HepG2 (cell line): ENCODE measurements at regions not wholly inside any gene's neighbourhood (a gene's known extent, or its start where the extent isn't known, plus 50 kb on each side); places are given as distances from the start of the nearest gene placed in this dataset.

Source experiments
- ATAC-seq: fragments of 200-7000 bp; cut with Tn5 transposase; 3 replicates; pipeline ENCODE4 v1.9.1; 2020; ENCODE audit warnings: mild to moderate bottlenecking, moderate library complexity
- BruUV-seq: library from RNA; stranded (reverse); fragments of 400-500 nt; replicated peaks from 2 replicates; lab custom pipeline; 2021; lab: Mats Ljungman, UMichigan
- CTCF ChIA-PET: fragments of 300-600 bp; formaldehyde crosslinking; extraction: SDS; loops from one replicate; lab custom pipeline; 2021; ENCODE audit warnings: low total read pairs, inconsistent platforms, low intra/inter-chr PET ratio; lab: Yijun Ruan, JAX
- POLR2A ChIA-PET: fragments of 350-600 bp; sonication (Branson Sonifier 250); formaldehyde crosslinking; loops from one replicate; lab custom pipeline; 2020; ENCODE audit warnings: antibody characterized with exemption, inconsistent platforms; lab: Yijun Ruan, JAX
- DNase-seq: peaks from one replicate; pipeline ENCODE4 v3.0.0-alpha.2; 2015; ENCODE audit warnings: low spot score
- FAIRE-seq: peaks from 3 replicates; lab custom pipeline; 2011; peaks lifted over from hg19 to GRCh38; lab: Jason Lieb, UNC
- H2AFZ ChIP-seq: one replicate; pipeline ENCODE4 v1.6.1; 2011; ENCODE audit warnings: low read length, inconsistent platforms
- H3K27ac ChIP-seq: fragments of 300-600 bp; 3 replicates; pipeline ENCODE4 v1.8.0; 2011; ENCODE audit warnings: mixed run types, mild to moderate bottlenecking, mixed read lengths, low read length, inconsistent platforms; ENCODE audit not compliant: insufficient read depth; ENCODE audit errors: extremely low read length
- H3K27me3 ChIP-seq, 2 experiments: fragments of 200-600 bp in 1 of 2; 2 replicates in 1 of 2; 3 replicates in 1 of 2; pipeline versions ENCODE4 v1.6.0 to v1.8.0; 2011; ENCODE audit warnings: low read length in 2 of 2, mild to moderate bottlenecking in 2 of 2, moderate library complexity in 2 of 2, inconsistent platforms in 1 of 2; ENCODE audit not compliant: insufficient read depth in 2 of 2, control insufficient read depth in 1 of 2
- H3K36me3 ChIP-seq, 2 experiments: fragments of 200-600 bp in 1 of 2; replicated peaks in 1 of 2; 2 replicates in 1 of 2; 3 replicates in 1 of 2; pipeline versions ENCODE4 v1.5.1 to v1.8.0; 2011; ENCODE audit warnings: low read length in 2 of 2, inconsistent platforms in 1 of 2; ENCODE audit not compliant: insufficient read depth in 2 of 2, control insufficient read depth in 1 of 2
- H3K4me1 ChIP-seq: 2 replicates; pipeline ENCODE4 v1.5.1; 2012; ENCODE audit warnings: low read length, inconsistent platforms; ENCODE audit not compliant: insufficient read depth
- H3K4me2 ChIP-seq: 2 replicates; pipeline ENCODE4 v1.6.0; 2011; ENCODE audit warnings: low read depth, low read length, inconsistent platforms
- H3K4me3 ChIP-seq, 3 experiments: fragments of 200-600 bp in 1 of 3; sonication (generic), shearing (Covaris generic) in 1 of 3; replicated peaks in 1 of 3; 2 replicates each; pipeline ENCODE4 v1.5.1; 2011 to 2016; ENCODE audit warnings: low read length in 3 of 3, inconsistent platforms in 2 of 3, low read depth in 2 of 3, mild to moderate bottlenecking in 2 of 3, control low read depth in 1 of 3, mixed read lengths in 1 of 3; ENCODE audit not compliant: insufficient read depth in 1 of 3
- H3K79me2 ChIP-seq: one replicate; pipeline ENCODE4 v1.6.1; 2011; ENCODE audit warnings: low read length, inconsistent platforms; ENCODE audit not compliant: insufficient read depth
- H3K9ac ChIP-seq: 2 replicates; pipeline ENCODE4 v1.6.0; 2011; ENCODE audit warnings: mild to moderate bottlenecking, low read depth, low read length, inconsistent platforms; ENCODE audit not compliant: insufficient read depth
- H3K9me3 ChIP-seq: 2 replicates; pipeline ENCODE4 v1.5.1; 2012; ENCODE audit warnings: mild to moderate bottlenecking, low read length
- H4K20me1 ChIP-seq: 2 replicates; pipeline ENCODE4 v1.6.0; 2011; ENCODE audit warnings: inconsistent platforms, mild to moderate bottlenecking, low read length, moderate library complexity; ENCODE audit not compliant: insufficient read depth
- FLYWCH1 ChIP-seq: sonication (generic); formaldehyde crosslinking; IDR thresholded peaks from 2 replicates; pipeline ENCODE4 v1.8.1; 2023; ENCODE audit warnings: mild to moderate bottlenecking, missing genetic modification reagents
- KAT7 ChIP-seq: IDR thresholded peaks from 2 replicates; pipeline ENCODE4 v1.6.1; 2018; ENCODE audit warnings: borderline replicate concordance, missing compliant biosample characterization
- NKX3-1 ChIP-seq: sonication (generic); formaldehyde crosslinking; IDR thresholded peaks from 2 replicates; pipeline ENCODE4 v1.5.0; 2020; ENCODE audit warnings: missing genetic modification reagents
- ZEB1 ChIP-seq: IDR thresholded peaks from 2 replicates; pipeline ENCODE4 v1.6.1; 2012; ENCODE audit warnings: mild to moderate bottlenecking, low read depth, inconsistent platforms; ENCODE audit not compliant: insufficient replicate concordance
- ZNF101 ChIP-seq: sonication (generic); formaldehyde crosslinking; IDR thresholded peaks from 2 replicates; pipeline ENCODE4 v1.4.0; 2020; ENCODE audit warnings: mild to moderate bottlenecking, low read depth, missing genetic modification reagents, borderline replicate concordance
- ZNF33A ChIP-seq: sonication (generic); formaldehyde crosslinking; IDR thresholded peaks from 2 replicates; pipeline ENCODE4 v1.5.1; 2020; ENCODE audit warnings: missing genetic modification reagents, mild to moderate bottlenecking, moderate library complexity, borderline replicate concordance
- ZNF451 ChIP-seq: sonication (generic); formaldehyde crosslinking; IDR thresholded peaks from 2 replicates; pipeline ENCODE4 v1.5.0; 2020; ENCODE audit warnings: mild to moderate bottlenecking, missing genetic modification reagents
- ZNF850 ChIP-seq: sonication (generic); formaldehyde crosslinking; conservative IDR thresholded peaks from 2 replicates; pipeline ENCODE4 v1.9.0; 2021; ENCODE audit warnings: mild to moderate bottlenecking, missing genetic modification reagents
- ZZZ3 ChIP-seq: sonication (generic); formaldehyde crosslinking; IDR thresholded peaks from 2 replicates; pipeline ENCODE4 v1.4.0; 2020; ENCODE audit warnings: missing genetic modification reagents, mild to moderate bottlenecking, borderline replicate concordance
- WGBS: methylation state at CpG from one replicate; pipeline ENCODE4 v1.1.6; 2017; ENCODE audit warnings: low lambda C conversion rate; 5-methylcytosine and 5-hydroxymethylcytosine counted together
- in situ Hi-C: cut with HindIII; loops from 2 replicates; pipeline ENCODE4 v1.10.0; 2017; ENCODE audit warnings: low pct_unique_long_range_greater_than_20kb; ENCODE audit not compliant: extremely low pct_ligation_motif_present
- intact Hi-C: fragments of 100-400 bp; cut with micrococcal nuclease; formaldehyde crosslinking; loops from one replicate; pipeline ENCODE4 v1.10.0; 2022; ENCODE audit not compliant: unreplicated experiment
- TF ChIP-seq, protein P1 (sequence below): sonication (generic); formaldehyde crosslinking; IDR thresholded peaks from 2 replicates; pipeline ENCODE4 v1.5.0; 2020; ENCODE audit warnings: missing genetic modification reagents
- TF ChIP-seq, protein P2 (sequence below): sonication (generic); formaldehyde crosslinking; IDR thresholded peaks from 2 replicates; pipeline ENCODE4 v1.8.1; 2023; ENCODE audit warnings: mild to moderate bottlenecking, inconsistent platforms, moderate library complexity, missing genetic modification reagents, borderline replicate concordance
- TF ChIP-seq, protein P3 (sequence below): sonication (generic); formaldehyde crosslinking; IDR thresholded peaks from 2 replicates; pipeline ENCODE4 v1.4.0; 2020; ENCODE audit warnings: mild to moderate bottlenecking, missing genetic modification reagents

DNA sequence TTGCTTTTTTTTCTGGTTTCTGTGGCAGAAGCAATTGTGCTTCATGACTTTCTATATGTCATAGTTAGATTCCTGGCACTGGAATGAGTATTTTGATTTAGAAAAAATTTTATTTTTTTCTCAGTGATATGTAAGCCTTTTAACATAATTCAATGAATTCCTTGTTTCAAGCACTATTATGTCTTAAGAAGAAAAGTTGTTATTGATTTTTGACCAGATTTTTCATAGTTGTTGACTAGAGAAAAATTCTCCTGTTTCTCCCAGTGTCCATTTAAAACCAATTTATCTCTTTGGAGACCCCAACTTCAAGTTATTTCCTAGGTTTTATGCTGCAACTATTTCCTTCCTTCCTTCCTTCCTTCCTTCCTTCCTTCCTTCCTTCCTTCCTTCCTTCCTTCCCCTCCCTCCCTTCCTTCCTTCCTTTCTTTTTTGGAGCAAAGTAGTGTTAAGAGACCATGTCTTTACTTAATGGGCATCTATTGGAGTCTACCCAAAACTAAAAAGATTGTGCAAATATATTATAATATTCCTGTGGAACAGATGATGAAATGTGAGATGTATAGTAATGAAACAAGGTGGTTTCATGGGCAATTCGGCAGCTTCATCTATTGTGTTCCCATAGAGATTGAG lies 346.9 kb downstream of the RNF144B start:
- H3K9me3 ChIP-seq, result 0 out of 2 replicates have a peak, but pooled peaks cover 4% of the 10 kb centered on the region
- WGBS, result 3% methylated on average over 1 of the region's 1 CpG
- no peaks in the 10 kb centered on the region for H4K20me1 ChIP-seq
- FAIRE-seq (no peak), ATAC-seq (no peak), DNase-seq (no peak)
- no TSS peak for BruUV-seq
- in situ Hi-C loops (no loop called here), intact Hi-C loops (no loop called here)
- H3K9ac ChIP-seq, result no peak overlapping the region
- CTCF ChIA-PET, result no interaction called here
- H3K27me3 ChIP-seq, result no peaks in the 10 kb centered on the region
- no peaks in the 10 kb centered on the region for H3K36me3 ChIP-seq
- H3K27ac ChIP-seq, result no peak overlapping the region
- no peak overlapping the region for H3K4me3 ChIP-seq
- no peaks in the 10 kb centered on the region for H3K79me2 ChIP-seq
- POLR2A ChIA-PET, result no interaction called here
- no peak overlapping the region for H3K4me2 ChIP-seq
- no peaks in the 10 kb centered on the region for H3K4me1 ChIP-seq
- H2AFZ ChIP-seq, result no peak overlapping the region
- TF ChIP-seq, protein P1, sequence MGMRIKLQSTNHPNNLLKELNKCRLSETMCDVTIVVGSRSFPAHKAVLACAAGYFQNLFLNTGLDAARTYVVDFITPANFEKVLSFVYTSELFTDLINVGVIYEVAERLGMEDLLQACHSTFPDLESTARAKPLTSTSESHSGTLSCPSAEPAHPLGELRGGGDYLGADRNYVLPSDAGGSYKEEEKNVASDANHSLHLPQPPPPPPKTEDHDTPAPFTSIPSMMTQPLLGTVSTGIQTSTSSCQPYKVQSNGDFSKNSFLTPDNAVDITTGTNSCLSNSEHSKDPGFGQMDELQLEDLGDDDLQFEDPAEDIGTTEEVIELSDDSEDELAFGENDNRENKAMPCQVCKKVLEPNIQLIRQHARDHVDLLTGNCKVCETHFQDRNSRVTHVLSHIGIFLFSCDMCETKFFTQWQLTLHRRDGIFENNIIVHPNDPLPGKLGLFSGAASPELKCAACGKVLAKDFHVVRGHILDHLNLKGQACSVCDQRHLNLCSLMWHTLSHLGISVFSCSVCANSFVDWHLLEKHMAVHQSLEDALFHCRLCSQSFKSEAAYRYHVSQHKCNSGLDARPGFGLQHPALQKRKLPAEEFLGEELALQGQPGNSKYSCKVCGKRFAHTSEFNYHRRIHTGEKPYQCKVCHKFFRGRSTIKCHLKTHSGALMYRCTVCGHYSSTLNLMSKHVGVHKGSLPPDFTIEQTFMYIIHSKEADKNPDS (CRISPR knock-in tag), result no peak
- no peak for TF ChIP-seq ZZZ3 (CRISPR knock-in tag)
- no peak for TF ChIP-seq ZNF850
- no peak for TF ChIP-seq KAT7 (CRISPR knock-in tag)
- no peak for TF ChIP-seq ZEB1
- no peak for TF ChIP-seq ZNF33A
- no peak for TF ChIP-seq ZNF451 (CRISPR knock-in tag)
- no peak for TF ChIP-seq ZNF101 (CRISPR knock-in tag)
- TF ChIP-seq FLYWCH1 (CRISPR knock-in tag), result no peak
- TF ChIP-seq NKX3-1 (CRISPR knock-in tag), result no peak
- TF ChIP-seq, protein P2, sequence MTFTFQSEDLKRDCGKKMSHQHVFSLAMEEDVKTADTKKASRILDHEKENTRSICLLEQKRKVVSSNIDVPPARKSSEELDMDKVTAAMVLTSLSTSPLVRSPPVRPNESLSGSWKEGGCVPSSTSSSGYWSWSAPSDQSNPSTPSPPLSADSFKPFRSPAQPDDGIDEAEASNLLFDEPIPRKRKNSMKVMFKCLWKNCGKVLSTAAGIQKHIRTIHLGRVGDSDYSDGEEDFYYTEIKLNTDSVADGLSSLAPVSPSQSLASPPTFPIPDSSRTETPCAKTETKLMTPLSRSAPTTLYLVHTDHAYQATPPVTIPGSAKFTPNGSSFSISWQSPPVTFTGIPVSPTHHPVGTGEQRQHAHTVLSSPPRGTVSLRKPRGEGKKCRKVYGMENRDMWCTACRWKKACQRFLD (CRISPR knock-in tag), result no peak
- TF ChIP-seq, protein P3, sequence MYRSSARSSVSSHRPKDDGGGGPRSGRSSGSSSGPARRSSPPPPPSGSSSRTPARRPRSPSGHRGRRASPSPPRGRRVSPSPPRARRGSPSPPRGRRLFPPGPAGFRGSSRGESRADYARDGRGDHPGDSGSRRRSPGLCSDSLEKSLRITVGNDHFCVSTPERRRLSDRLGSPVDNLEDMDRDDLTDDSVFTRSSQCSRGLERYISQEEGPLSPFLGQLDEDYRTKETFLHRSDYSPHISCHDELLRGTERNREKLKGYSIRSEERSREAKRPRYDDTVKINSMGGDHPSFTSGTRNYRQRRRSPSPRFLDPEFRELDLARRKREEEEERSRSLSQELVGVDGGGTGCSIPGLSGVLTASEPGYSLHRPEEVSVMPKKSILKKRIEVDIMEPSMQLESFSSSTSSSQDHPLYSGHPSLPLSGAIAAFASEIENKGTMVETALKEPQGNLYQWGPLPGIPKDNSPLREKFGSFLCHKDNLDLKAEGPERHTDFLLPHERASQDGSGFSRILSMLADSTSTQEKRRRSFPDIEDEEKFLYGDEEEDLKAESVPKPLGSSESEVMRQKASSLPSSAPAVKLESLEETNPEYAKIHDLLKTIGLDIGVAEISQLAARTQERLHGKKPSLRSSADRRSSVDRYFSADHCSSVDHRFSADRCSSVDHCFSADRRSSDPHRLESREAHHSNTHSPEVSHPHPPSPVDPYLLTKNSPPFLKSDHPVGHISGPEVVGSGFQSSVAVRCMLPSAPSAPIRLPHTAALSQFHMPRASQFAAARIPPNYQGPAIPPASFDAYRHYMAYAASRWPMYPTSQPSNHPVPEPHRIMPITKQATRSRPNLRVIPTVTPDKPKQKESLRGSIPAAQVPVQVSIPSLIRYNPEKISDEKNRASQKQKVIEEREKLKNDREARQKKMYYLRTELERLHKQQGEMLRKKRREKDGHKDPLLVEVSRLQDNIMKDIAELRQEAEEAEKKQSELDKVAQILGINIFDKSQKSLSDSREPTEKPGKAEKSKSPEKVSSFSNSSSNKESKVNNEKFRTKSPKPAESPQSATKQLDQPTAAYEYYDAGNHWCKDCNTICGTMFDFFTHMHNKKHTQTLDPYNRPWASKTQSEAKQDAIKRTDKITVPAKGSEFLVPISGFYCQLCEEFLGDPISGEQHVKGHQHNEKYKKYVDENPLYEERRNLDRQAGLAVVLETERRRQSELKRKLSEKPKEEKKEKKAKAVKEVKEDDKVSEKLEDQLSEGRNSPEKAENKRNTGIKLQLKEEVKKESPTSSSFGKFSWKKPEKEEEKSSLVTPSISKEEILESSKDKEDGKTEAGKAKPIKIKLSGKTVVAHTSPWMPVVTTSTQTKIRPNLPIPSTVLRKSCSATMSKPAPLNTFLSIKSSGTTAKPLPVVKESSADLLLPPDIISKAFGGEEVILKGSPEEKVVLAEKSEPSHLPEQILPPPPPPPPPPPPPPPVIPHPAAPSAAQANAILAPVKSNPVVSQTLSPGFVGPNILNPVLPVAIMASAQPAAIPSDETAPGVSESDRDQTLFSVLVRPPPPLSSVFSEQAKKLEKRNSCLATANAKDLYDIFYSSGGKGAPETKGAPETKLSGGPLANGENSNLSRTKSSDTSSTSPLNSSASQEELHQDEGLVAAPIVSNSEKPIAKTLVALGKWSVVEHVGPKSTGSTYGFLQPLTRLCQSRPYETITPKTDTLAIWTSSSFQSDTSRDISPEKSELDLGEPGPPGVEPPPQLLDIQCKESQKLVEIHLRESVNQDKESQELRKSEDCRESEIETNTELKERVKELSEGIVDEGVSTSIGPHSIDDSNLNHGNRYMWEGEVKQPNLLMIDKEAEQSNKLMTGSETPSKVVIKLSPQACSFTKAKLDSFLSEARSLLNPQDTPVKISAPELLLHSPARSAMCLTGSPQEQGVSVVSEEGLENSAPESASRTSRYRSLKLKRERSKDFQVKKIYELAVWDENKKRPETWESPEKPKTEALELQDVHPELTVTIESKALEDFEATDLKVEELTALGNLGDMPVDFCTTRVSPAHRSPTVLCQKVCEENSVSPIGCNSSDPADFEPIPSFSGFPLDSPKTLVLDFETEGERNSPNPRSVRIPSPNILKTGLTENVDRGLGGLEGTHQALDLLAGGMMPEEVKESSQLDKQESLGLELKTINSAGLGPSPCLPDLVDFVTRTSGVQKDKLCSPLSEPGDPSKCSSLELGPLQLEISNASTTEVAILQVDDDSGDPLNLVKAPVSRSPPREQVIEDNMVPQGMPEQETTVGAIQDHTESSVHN (CRISPR knock-in tag), result no peak
